ENCODE measurements at regions not wholly inside any gene's neighbourhood (a gene's known extent, or its start where the extent isn't known, plus 50 kb on each side); places are given as distances from the start of the nearest gene placed in this dataset.
A peak's percentile ranks its signal among the peaks of the same experiment; 100 is the strongest.

GRCh38 chr9:87148331-87149104 lies 201.2 kb upstream of the GAS1 start:
- no peak for TF ChIP-seq CTCF (IDR thresholded peaks at IDR 0.05)
- peak; percentile 10 to 71 (median 30) for TF ChIP-seq POLR2AphosphoS5 (IDR thresholded peaks at IDR 0.05)

Measured in stomach (tissue), 4 donors.